Thoracic aorta (tissue), 2 donors: ENCODE measurements at regions not wholly inside any gene's neighbourhood (a gene's known extent, or its start where the extent isn't known, plus 50 kb on each side); places are given as distances from the start of the nearest gene placed in this dataset.

Experiments
- ATAC-seq: fragments of 150-250 bp; one replicate; pipeline ENCODE4 v1.8.0; 2017; ENCODE audit warnings: low read depth; ENCODE audit not compliant: insufficient number of reproducible peaks, low FRiP score
- DNase-seq: peaks from one replicate; pipeline ENCODE4 v3.0.0-alpha.2; 2020; ENCODE audit warnings: low spot score
- H3K27ac ChIP-seq, 2 donors: fragments of 200-600 bp; sonication (generic); 1 replicate in 1 of 2; 2 replicates in 1 of 2; pipeline ENCODE4 v1.5.1; 2016; ENCODE audit warnings: mild to moderate bottlenecking in 2 of 2, moderate library complexity in 2 of 2
- H3K27me3 ChIP-seq: fragments of 200-600 bp; sonication (generic); replicated peaks from 2 replicates; pipeline ENCODE4 v1.6.0; 2016; ENCODE audit warnings: mild to moderate bottlenecking; ENCODE audit not compliant: insufficient read depth
- H3K36me3 ChIP-seq: fragments of 200-600 bp; sonication (generic); one replicate; pipeline ENCODE4 v1.5.1; 2016
- H3K4me1 ChIP-seq, 2 donors: fragments of 200-600 bp; sonication (generic); 1 replicate in 1 of 2; 2 replicates in 1 of 2; pipeline versions ENCODE4 v1.5.1 to v1.6.0; 2016; ENCODE audit warnings: low read depth in 2 of 2, mild to moderate bottlenecking in 1 of 2; ENCODE audit not compliant: control insufficient read depth in 1 of 2
- H3K4me3 ChIP-seq: fragments of 200-600 bp; sonication (generic); 2 replicates; pipeline ENCODE4 v1.5.1; 2016; ENCODE audit warnings: mild to moderate bottlenecking
- H3K9me3 ChIP-seq: fragments of 200-600 bp; sonication (generic); 2 replicates; pipeline ENCODE4 v1.5.1; 2016
- CTCF ChIP-seq: fragments of 200-600 bp; sonication (generic); IDR thresholded peaks from one replicate; pipeline ENCODE4 v1.5.1; 2019; ENCODE audit warnings: antibody characterized with exemption

- Histone ChIP-seq H3K36me3 (no peaks in the 10 kb centered on the region), H3K27me3 (no peaks in the 10 kb centered on the region), H3K27ac (no peak overlapping the region), H3K4me3 (no peak overlapping the region), H3K9me3 (no peaks in the 10 kb centered on the region), H3K4me1 (no peaks in the 10 kb centered on the region)
- ATAC-seq (no peak), DNase-seq (no peak)
- TF ChIP-seq CTCF = no peak
These were observed 114.9 kb upstream of the TEX13D start for GRCh38 chrX:124217304-124218251.

GRCh38 chrX:124223524-124223923, 108.9 kb upstream of the TEX13D start:
- H3K4me3 ChIP-seq = no peak overlapping the region
- H3K27ac ChIP-seq = no peak overlapping the region
- H3K4me1 ChIP-seq = no peaks in the 10 kb centered on the region
- TF ChIP-seq CTCF = no peak
- DNase-seq (no peak), ATAC-seq (no peak)
- H3K27me3 ChIP-seq = no peaks in the 10 kb centered on the region
- H3K9me3 ChIP-seq = no peaks in the 10 kb centered on the region
- H3K36me3 ChIP-seq = no peaks in the 10 kb centered on the region

GRCh38 chrX:124224528-124224927, 107.9 kb upstream of the TEX13D start:
- no peaks in the 10 kb centered on the region for H3K4me1 ChIP-seq
- no peak for ATAC-seq
- H3K4me3 ChIP-seq = no peak overlapping the region
- no peaks in the 10 kb centered on the region for H3K27me3 ChIP-seq
- H3K36me3 ChIP-seq = no peaks in the 10 kb centered on the region
- no peak overlapping the region for H3K27ac ChIP-seq
- TF ChIP-seq CTCF = no peak
- no peaks in the 10 kb centered on the region for H3K9me3 ChIP-seq
- DNase-seq = no peak

- ATAC-seq (no peak), DNase-seq (no peak)
- no peaks in the 10 kb centered on the region for H3K4me1 ChIP-seq
- H3K27me3 ChIP-seq = no peaks in the 10 kb centered on the region
- no peaks in the 10 kb centered on the region for H3K9me3 ChIP-seq
- H3K27ac ChIP-seq = no peak overlapping the region
- TF ChIP-seq CTCF = no peak
- no peak overlapping the region for H3K4me3 ChIP-seq
- no peaks in the 10 kb centered on the region for H3K36me3 ChIP-seq
These were observed 106.3 kb upstream of the TEX13D start for GRCh38 chrX:124226129-124226528.

- no peak overlapping the region for H3K27ac ChIP-seq
- TF ChIP-seq CTCF = no peak
- H3K4me3 ChIP-seq = no peak overlapping the region
- DNase-seq = no peak
- no peaks in the 10 kb centered on the region for H3K27me3 ChIP-seq
- H3K9me3 ChIP-seq = no peaks in the 10 kb centered on the region
- no peaks in the 10 kb centered on the region for H3K4me1 ChIP-seq
- no peak for ATAC-seq
- no peaks in the 10 kb centered on the region for H3K36me3 ChIP-seq
These were observed 103.6 kb upstream of the TEX13D start for GRCh38 chrX:124228849-124229248.
